MM.1S (cell line): ENCODE measurements at regions not wholly inside any gene's neighbourhood (a gene's known extent, or its start where the extent isn't known, plus 50 kb on each side); places are given as distances from the start of the nearest gene placed in this dataset.

Source experiments
- DNase-seq: peaks from one replicate; pipeline ENCODE4 v3.0.0-alpha.2; 2015
- H2AFZ ChIP-seq: fragments of 300-600 bp; sonication (generic); 2 replicates; pipeline ENCODE4 v1.6.0; 2016; ENCODE audit warnings: antibody characterized with exemption, low read length
- H3F3A ChIP-seq: fragments of 300-600 bp; sonication (generic); 2 replicates; pipeline ENCODE4 v1.6.1; 2016; ENCODE audit warnings: mild to moderate bottlenecking, antibody characterized with exemption, low read length, moderate library complexity, mixed read lengths; ENCODE audit not compliant: insufficient read depth
- H3K27ac ChIP-seq: fragments of 300-600 bp; sonication (generic); 2 replicates; pipeline ENCODE4 v1.5.1; 2016; ENCODE audit warnings: mild to moderate bottlenecking, low read length
- H3K27me3 ChIP-seq: fragments of 300-600 bp; sonication (generic); replicated peaks from 2 replicates; pipeline ENCODE4 v1.6.0; 2016; ENCODE audit warnings: low read length; ENCODE audit not compliant: insufficient read depth
- H3K36me3 ChIP-seq: fragments of 300-600 bp; sonication (generic); replicated peaks from 2 replicates; pipeline ENCODE4 v1.6.1; 2016; ENCODE audit warnings: mild to moderate bottlenecking, low read length, mixed read lengths; ENCODE audit not compliant: insufficient read depth
- H3K4me1 ChIP-seq: fragments of 300-600 bp; sonication (generic); 2 replicates; pipeline ENCODE4 v1.6.1; 2016; ENCODE audit warnings: low read length, mixed read lengths
- H3K4me2 ChIP-seq: fragments of 300-600 bp; sonication (generic); 2 replicates; pipeline ENCODE4 v1.6.0; 2016; ENCODE audit warnings: low read depth, low read length
- H3K4me3 ChIP-seq: fragments of 300-600 bp; sonication (generic); 2 replicates; pipeline ENCODE4 v1.5.1; 2016; ENCODE audit warnings: low read length, mixed read lengths
- H3K79me2 ChIP-seq: fragments of 300-600 bp; sonication (generic); 2 replicates; pipeline ENCODE4 v1.6.1; 2016; ENCODE audit warnings: mixed run types, low read length, mixed read lengths
- H3K9ac ChIP-seq: fragments of 300-600 bp; sonication (generic); 2 replicates; pipeline ENCODE4 v1.6.1; 2016; ENCODE audit warnings: low read length, mixed read lengths
- H3K9me2 ChIP-seq: fragments of 300-600 bp; sonication (generic); replicated peaks from 2 replicates; pipeline ENCODE4 v1.6.1; 2016; ENCODE audit warnings: mild to moderate bottlenecking, low read length, mixed read lengths; ENCODE audit not compliant: insufficient read depth
- H3K9me3 ChIP-seq: fragments of 300-600 bp; sonication (generic); replicated peaks from 2 replicates; pipeline ENCODE4 v1.6.1; 2016; ENCODE audit warnings: mild to moderate bottlenecking, low read length, mixed read lengths; ENCODE audit not compliant: insufficient read depth
- H4K20me1 ChIP-seq: fragments of 300-600 bp; sonication (generic); 2 replicates; pipeline ENCODE4 v1.6.1; 2016; ENCODE audit warnings: mild to moderate bottlenecking, low read length, moderate library complexity, mixed read lengths; ENCODE audit not compliant: insufficient read depth
- CTCF ChIP-seq: fragments of 300-600 bp; sonication (generic); IDR thresholded peaks from 2 replicates; pipeline ENCODE4 v1.5.1; 2016; ENCODE audit warnings: antibody characterized with exemption, low read length, mixed read lengths
- EZH2 ChIP-seq: fragments of 300-600 bp; sonication (generic); optimal IDR thresholded peaks from 2 replicates; pipeline ENCODE3; 2017; ENCODE audit warnings: low read depth, mild to moderate bottlenecking, antibody characterized with exemption, low read length, mixed read lengths
- EZH2phosphoT487 ChIP-seq: fragments of 300-600 bp; sonication (generic); IDR thresholded peaks from 2 replicates; pipeline ENCODE4 v1.6.1; 2018; ENCODE audit warnings: antibody characterized with exemption, low read length

GRCh38 chr5:97820138-97820537, 637.1 kb upstream of the RIOK2 start:
- Histone ChIP-seq H3K27ac (no peak overlapping the region), H3K4me2 (no peak overlapping the region), H3K79me2 (no peaks in the 10 kb centered on the region), H3K4me3 (no peak overlapping the region), H3K4me1 (no peaks in the 10 kb centered on the region), H3K36me3 (no peaks in the 10 kb centered on the region), H2AFZ (no peak overlapping the region), H3K9me2 (no peaks in the 10 kb centered on the region), H3F3A (no peaks in the 10 kb centered on the region), H3K9me3 (no peaks in the 10 kb centered on the region), H3K27me3 (no peaks in the 10 kb centered on the region), H3K9ac (no peak overlapping the region), H4K20me1 (no peaks in the 10 kb centered on the region)
- TF ChIP-seq CTCF: no peak
- TF ChIP-seq EZH2phosphoT487: no peak
- no peak for TF ChIP-seq EZH2
- no peak for DNase-seq

- Histone ChIP-seq H3K9me2 (no peaks in the 10 kb centered on the region), H3K27me3 (no peaks in the 10 kb centered on the region), H3K4me1 (no peaks in the 10 kb centered on the region), H3K79me2 (no peaks in the 10 kb centered on the region), H3K4me2 (no peak overlapping the region), H3K9ac (no peak overlapping the region), H4K20me1 (no peaks in the 10 kb centered on the region), H3F3A (no peaks in the 10 kb centered on the region), H3K27ac (no peak overlapping the region), H3K36me3 (no peaks in the 10 kb centered on the region), H3K9me3 (no peaks in the 10 kb centered on the region), H3K4me3 (no peak overlapping the region), H2AFZ (no peak overlapping the region)
- no peak for TF ChIP-seq EZH2
- TF ChIP-seq CTCF: no peak
- TF ChIP-seq EZH2phosphoT487: no peak
- DNase-seq: no peak
These were observed 649.7 kb upstream of the RIOK2 start for GRCh38 chr5:97832645-97833296.

- Histone ChIP-seq H2AFZ (no peak overlapping the region), H3K4me1 (no peaks in the 10 kb centered on the region), H3K4me3 (no peak overlapping the region), H3K4me2 (no peak overlapping the region), H3K27ac (no peak overlapping the region), H3K79me2 (no peaks in the 10 kb centered on the region), H3F3A (no peaks in the 10 kb centered on the region), H4K20me1 (no peaks in the 10 kb centered on the region), H3K36me3 (no peaks in the 10 kb centered on the region), H3K9me3 (no peaks in the 10 kb centered on the region), H3K27me3 (no peaks in the 10 kb centered on the region), H3K9ac (no peak overlapping the region), H3K9me2 (no peaks in the 10 kb centered on the region)
- no peak for DNase-seq
- TF ChIP-seq CTCF: no peak
These were observed 651.5 kb upstream of the RIOK2 start for GRCh38 chr5:97834561-97834960.
